Endothelial cell of umbilical vein (primary cell): ENCODE measurements at regions not wholly inside any gene's neighbourhood (a gene's known extent, or its start where the extent isn't known, plus 50 kb on each side); places are given as distances from the start of the nearest gene placed in this dataset.

Experiments
- CTCF ChIP-seq, 2 donors: IDR thresholded peaks; 1 replicate in 1 of 2; 2 replicates in 1 of 2; pipeline ENCODE4 v1.5.1; 2011; ENCODE audit warnings: low read length in 2 of 2, mild to moderate bottlenecking in 2 of 2, moderate library complexity in 2 of 2, control low read depth in 1 of 2, inconsistent platforms in 1 of 2, low read depth in 1 of 2; ENCODE audit not compliant: insufficient read depth in 1 of 2; ENCODE audit errors: extremely low read depth in 1 of 2
- FOS ChIP-seq: IDR thresholded peaks from 2 replicates; pipeline ENCODE4 v1.6.1; 2011; ENCODE audit warnings: mild to moderate bottlenecking, low read length, moderate library complexity, borderline replicate concordance; ENCODE audit not compliant: insufficient read depth

- TF ChIP-seq FOS (no peak), CTCF (IDR thresholded peaks at IDR 0.05; ENCODE audit: extremely low read depth in 1 of 2, insufficient read depth in 1 of 2, low read depth in 1 of 2, low read length in 2 of 2) (no peak)
Observed at GRCh38 chr11:116070520-116070919, 566.3 kb upstream of the CADM1 start.
